ENCODE measurements at regions not wholly inside any gene's neighbourhood (a gene's known extent, or its start where the extent isn't known, plus 50 kb on each side); places are given as distances from the start of the nearest gene placed in this dataset.

- Mint-ChIP-seq H3K9me3 (ENCODE audit: insufficient read depth) (no peaks in the 10 kb centered on the region), H3K4me3 (no peak overlapping the region), H3K4me1 (no peaks in the 10 kb centered on the region), H3K27me3 (no peaks in the 10 kb centered on the region), H3K27ac (no peak overlapping the region)
- H3K4me1 ChIP-seq (ENCODE audit: control insufficient read depth in 2 of 2, insufficient read depth in 2 of 2, low read length in 2 of 2): no peaks in the 10 kb centered on the region
- ChIA-PET CTCF (no interaction called here), POLR2A (no interaction called here)
- H3K27me3 ChIP-seq (replicated peaks in 1 of 4; ENCODE audit: control extremely low read depth in 1 of 4, control insufficient read depth in 3 of 4, insufficient read depth in 4 of 4, low read length in 3 of 4): no peaks in the 10 kb centered on the region
- H2AFZ ChIP-seq (ENCODE audit: insufficient read depth, low read depth, low read length, poor library complexity, severe bottlenecking): no peak overlapping the region
- H3K9ac ChIP-seq (ENCODE audit: low read length): no peak overlapping the region
- DNase-seq (no peak), ATAC-seq (ENCODE audit: low read depth) (no peak)
- H3K4me2 ChIP-seq (replicated peaks; ENCODE audit: low read depth, low read length, poor library complexity, severe bottlenecking): no peak overlapping the region
- H3K36me3 ChIP-seq (replicated peaks in 1 of 2; ENCODE audit: control extremely low read depth in 1 of 2, control insufficient read depth in 1 of 2, extremely low read depth in 1 of 2, insufficient read depth in 2 of 2, low read length in 1 of 2): no peaks in the 10 kb centered on the region
- peaks cover 0 to 9% (median 0%) of the 10 kb centered on the region in 3 donors for H3K9me3 ChIP-seq (ENCODE audit: control extremely low read depth in 1 of 3, control insufficient read depth in 2 of 3, insufficient read depth in 1 of 3, low read length in 2 of 3)
- H3K4me3 ChIP-seq (ENCODE audit: control extremely low read depth in 1 of 5, extremely low read depth in 1 of 5, insufficient read depth in 1 of 5, low read depth in 2 of 5, low read length in 4 of 5): no peak overlapping the region
- intact Hi-C loops (cut with micrococcal nuclease): no loop called here
- no peaks in the 10 kb centered on the region for H3K79me2 ChIP-seq (ENCODE audit: control insufficient read depth, insufficient read depth, low read length)
- H3K27ac ChIP-seq (ENCODE audit: low read length in 2 of 2): no peak overlapping the region
- H4K20me1 ChIP-seq (ENCODE audit: control insufficient read depth, insufficient read depth, low read length, poor library complexity, severe bottlenecking): no peaks in the 10 kb centered on the region
- TF ChIP-seq CTCF (IDR thresholded peaks at IDR 0.05): no peak
- TF ChIP-seq EZH2 (IDR thresholded peaks at IDR 0.05; ENCODE audit: borderline replicate concordance, insufficient read depth, low read depth, low read length, poor library complexity, severe bottlenecking): no peak
These were observed 439.5 kb upstream of the RGMB start for GRCh38 chr5:98333921-98334320.

GRCh38 chr5:98334946-98335345 is 438.5 kb upstream of the RGMB start:
- 88% methylated on average over 2 of the region's 6 CpGs for WGBS (ENCODE audit: insufficient coverage)
- DNase-seq: no peak
- intact Hi-C loops (cut with micrococcal nuclease): no loop called here
- Histone ChIP-seq H3K36me3 (replicated peaks in 1 of 2; ENCODE audit: control extremely low read depth in 1 of 2, control insufficient read depth in 1 of 2, extremely low read depth in 1 of 2, insufficient read depth in 2 of 2, low read length in 1 of 2) (no peaks in the 10 kb centered on the region), H3K4me1 (ENCODE audit: control insufficient read depth in 2 of 2, insufficient read depth in 2 of 2, low read length in 2 of 2) (no peaks in the 10 kb centered on the region), H3K9me3 (ENCODE audit: control extremely low read depth in 1 of 3, control insufficient read depth in 2 of 3, insufficient read depth in 1 of 3, low read length in 2 of 3) (peaks cover 0 to 16% (median 0%) of the 10 kb centered on the region in 3 donors), H3K27me3 (replicated peaks in 1 of 4; ENCODE audit: control extremely low read depth in 1 of 4, control insufficient read depth in 3 of 4, insufficient read depth in 4 of 4, low read length in 3 of 4) (no peaks in the 10 kb centered on the region), H3K9ac (ENCODE audit: low read length) (no peak overlapping the region), H3K4me2 (replicated peaks; ENCODE audit: low read depth, low read length, poor library complexity, severe bottlenecking) (no peak overlapping the region), H3K27ac (ENCODE audit: low read length in 2 of 2) (no peak overlapping the region), H4K20me1 (ENCODE audit: control insufficient read depth, insufficient read depth, low read length, poor library complexity, severe bottlenecking) (no peaks in the 10 kb centered on the region), H3K79me2 (ENCODE audit: control insufficient read depth, insufficient read depth, low read length) (no peaks in the 10 kb centered on the region), H2AFZ (ENCODE audit: insufficient read depth, low read depth, low read length, poor library complexity, severe bottlenecking) (no peak overlapping the region), H3K4me3 (ENCODE audit: control extremely low read depth in 1 of 5, extremely low read depth in 1 of 5, insufficient read depth in 1 of 5, low read depth in 2 of 5, low read length in 4 of 5) (no peak overlapping the region)
- ChIA-PET CTCF (no interaction called here), POLR2A (no interaction called here)
- H3K9me3 Mint-ChIP-seq (ENCODE audit: insufficient read depth): no peaks in the 10 kb centered on the region
- no peaks in the 10 kb centered on the region for H3K27me3 Mint-ChIP-seq
- TF ChIP-seq EZH2 (IDR thresholded peaks at IDR 0.05; ENCODE audit: borderline replicate concordance, insufficient read depth, low read depth, low read length, poor library complexity, severe bottlenecking) (no peak), CTCF (IDR thresholded peaks at IDR 0.05) (no peak)
- no peak overlapping the region for H3K4me3 Mint-ChIP-seq
- H3K27ac Mint-ChIP-seq: no peak overlapping the region
- no peaks in the 10 kb centered on the region for H3K4me1 Mint-ChIP-seq
- ATAC-seq (ENCODE audit: low read depth): no peak
